Fibroblast of mammary gland (primary cell): ENCODE measurements at regions not wholly inside any gene's neighbourhood (a gene's known extent, or its start where the extent isn't known, plus 50 kb on each side); places are given as distances from the start of the nearest gene placed in this dataset.

Experiments
- DNase-seq: peaks from one replicate; pipeline ENCODE4 v3.0.0-alpha.2; 2010; ENCODE audit warnings: low read depth
- H3K4me3 ChIP-seq: 2 replicates; pipeline ENCODE4 v1.5.1; 2011; ENCODE audit warnings: low read depth, mild to moderate bottlenecking, low read length, moderate library complexity; ENCODE audit not compliant: control insufficient read depth
- TF ChIP-seq, protein P1 (sequence below): conservative IDR thresholded peaks from 2 replicates; pipeline ENCODE4 v1.5.1; 2011; ENCODE audit warnings: low read depth, low read length, inconsistent platforms; ENCODE audit not compliant: control insufficient read depth, insufficient read depth

DNA sequence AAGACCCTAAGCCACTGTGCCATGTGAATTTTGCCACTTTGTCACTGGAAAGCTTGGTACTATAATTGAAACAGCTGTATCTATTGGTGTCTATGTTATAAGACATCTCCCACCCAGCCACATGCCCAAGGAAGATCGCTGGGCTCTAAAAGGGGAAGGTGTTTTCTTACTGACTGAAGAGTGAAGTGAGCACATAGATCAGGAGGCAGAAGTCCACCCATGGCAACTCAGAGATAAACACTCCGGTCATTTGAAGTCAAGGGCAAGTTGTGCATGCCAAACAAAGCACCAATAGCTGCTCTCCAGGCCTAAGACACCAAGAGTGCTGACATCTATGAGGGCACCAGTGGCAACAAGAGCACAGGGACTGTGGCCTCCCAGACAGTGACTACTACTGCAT, 153.8 kb downstream of the KCTD12 start:
- no peak overlapping the region for H3K4me3 ChIP-seq
- TF ChIP-seq, protein P1, sequence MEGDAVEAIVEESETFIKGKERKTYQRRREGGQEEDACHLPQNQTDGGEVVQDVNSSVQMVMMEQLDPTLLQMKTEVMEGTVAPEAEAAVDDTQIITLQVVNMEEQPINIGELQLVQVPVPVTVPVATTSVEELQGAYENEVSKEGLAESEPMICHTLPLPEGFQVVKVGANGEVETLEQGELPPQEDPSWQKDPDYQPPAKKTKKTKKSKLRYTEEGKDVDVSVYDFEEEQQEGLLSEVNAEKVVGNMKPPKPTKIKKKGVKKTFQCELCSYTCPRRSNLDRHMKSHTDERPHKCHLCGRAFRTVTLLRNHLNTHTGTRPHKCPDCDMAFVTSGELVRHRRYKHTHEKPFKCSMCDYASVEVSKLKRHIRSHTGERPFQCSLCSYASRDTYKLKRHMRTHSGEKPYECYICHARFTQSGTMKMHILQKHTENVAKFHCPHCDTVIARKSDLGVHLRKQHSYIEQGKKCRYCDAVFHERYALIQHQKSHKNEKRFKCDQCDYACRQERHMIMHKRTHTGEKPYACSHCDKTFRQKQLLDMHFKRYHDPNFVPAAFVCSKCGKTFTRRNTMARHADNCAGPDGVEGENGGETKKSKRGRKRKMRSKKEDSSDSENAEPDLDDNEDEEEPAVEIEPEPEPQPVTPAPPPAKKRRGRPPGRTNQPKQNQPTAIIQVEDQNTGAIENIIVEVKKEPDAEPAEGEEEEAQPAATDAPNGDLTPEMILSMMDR, result no peak
- no peak for DNase-seq

DNA sequence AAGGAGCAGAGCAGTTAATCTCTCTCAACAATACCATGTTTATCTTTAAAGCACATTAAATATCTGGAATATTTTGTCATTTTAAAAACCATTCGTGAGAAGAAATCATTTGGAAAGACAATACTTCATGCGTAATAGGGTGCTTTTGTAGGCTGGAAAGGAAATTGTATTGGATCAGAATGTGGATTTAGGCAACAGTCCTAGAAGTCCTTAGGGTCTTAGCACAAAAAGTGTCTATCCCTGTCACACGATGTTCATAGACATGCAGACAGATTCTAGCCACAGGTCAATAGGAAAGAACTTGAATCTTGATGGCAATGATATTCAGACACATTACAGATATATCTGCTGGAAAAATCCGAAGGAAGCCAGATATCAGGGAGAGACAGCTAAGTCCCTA, 156.0 kb downstream of the KCTD12 start:
- no peak overlapping the region for H3K4me3 ChIP-seq
- DNase-seq, result no peak
- TF ChIP-seq, protein P1, result no peak

DNA sequence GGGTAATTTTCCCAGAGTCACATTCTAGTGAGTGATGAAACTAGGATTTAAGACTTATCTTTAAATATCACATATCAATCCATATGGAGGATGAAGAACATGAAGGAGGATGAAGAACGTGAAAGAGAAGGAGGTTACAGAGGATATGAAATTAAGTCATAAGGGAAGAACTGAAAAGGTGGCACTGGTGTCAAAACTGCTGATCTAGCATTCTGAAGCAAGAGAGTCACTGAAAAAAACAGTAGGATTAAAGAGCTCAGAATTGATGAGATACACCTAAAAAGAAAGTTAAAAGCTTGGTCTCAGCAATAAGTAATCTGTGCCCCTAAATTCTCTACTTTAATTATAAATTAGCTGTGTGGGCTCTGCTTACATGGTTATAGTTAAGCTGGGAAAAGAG, 156.5 kb downstream of the KCTD12 start:
- no peak overlapping the region for H3K4me3 ChIP-seq
- TF ChIP-seq, protein P1, result no peak
- no peak for DNase-seq

DNA sequence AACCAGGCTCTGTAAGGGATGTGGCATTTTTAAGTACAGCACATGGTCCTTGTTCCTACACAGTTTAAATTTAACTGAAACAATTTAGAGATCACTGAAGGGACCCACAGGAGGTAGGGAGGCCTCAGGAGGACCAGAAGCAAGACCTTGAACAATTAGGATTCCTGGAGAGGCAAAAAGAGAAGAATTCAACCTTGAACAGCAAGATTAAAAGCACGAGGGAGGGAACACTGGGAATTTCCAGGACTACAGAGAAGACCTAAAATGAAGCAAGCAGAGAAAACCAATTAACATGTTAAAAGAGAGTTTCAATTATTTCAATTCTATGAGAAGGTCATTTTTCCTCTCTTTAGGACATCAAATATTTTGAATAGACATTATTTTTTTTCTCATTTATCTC, 160.3 kb downstream of the KCTD12 start:
- no peak overlapping the region for H3K4me3 ChIP-seq
- TF ChIP-seq, protein P1, result no peak
- DNase-seq, result no peak

DNA sequence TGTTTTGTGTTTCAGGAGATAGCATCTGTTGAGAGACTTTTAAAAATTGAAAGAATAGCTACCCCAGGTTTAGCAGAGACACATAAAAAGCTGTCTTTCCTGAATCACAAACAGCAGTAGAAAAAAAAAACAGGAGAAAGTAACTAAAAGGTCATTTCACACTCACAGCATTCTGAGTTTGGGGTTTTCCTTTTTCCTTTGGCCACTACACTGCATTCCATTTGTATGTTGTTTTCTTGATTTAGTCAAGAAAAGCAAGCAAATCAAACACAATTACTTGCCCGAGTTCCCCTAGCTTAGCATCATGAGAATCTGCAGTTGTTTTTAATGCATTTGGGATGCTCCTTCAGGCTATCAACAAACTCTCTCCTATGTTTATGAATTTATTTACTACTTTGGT, 161.0 kb downstream of the KCTD12 start:
- DNase-seq, result peak; percentile 66
- TF ChIP-seq, protein P1, result no peak
- no peak overlapping the region for H3K4me3 ChIP-seq

DNA sequence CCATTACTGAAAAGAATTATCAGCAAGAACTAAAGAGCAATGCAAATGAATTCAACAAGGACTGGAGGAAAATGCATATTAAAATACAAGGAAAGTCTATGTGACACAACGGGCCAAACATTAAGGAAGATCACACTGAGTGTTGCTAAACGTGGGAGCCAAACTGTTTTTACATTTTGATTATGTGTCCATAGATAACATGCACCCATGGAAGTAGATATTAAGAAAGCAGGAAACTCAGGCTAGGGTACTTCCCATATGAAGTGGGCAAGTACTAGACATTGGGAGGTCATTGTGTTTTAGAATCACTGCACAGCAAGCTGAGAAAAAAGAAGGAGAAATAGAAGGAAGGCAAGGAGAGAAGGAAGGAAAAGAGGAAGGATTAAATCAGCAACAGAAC, 161.8 kb downstream of the KCTD12 start:
- no peak overlapping the region for H3K4me3 ChIP-seq
- DNase-seq, result no peak
- TF ChIP-seq, protein P1, result no peak

DNA sequence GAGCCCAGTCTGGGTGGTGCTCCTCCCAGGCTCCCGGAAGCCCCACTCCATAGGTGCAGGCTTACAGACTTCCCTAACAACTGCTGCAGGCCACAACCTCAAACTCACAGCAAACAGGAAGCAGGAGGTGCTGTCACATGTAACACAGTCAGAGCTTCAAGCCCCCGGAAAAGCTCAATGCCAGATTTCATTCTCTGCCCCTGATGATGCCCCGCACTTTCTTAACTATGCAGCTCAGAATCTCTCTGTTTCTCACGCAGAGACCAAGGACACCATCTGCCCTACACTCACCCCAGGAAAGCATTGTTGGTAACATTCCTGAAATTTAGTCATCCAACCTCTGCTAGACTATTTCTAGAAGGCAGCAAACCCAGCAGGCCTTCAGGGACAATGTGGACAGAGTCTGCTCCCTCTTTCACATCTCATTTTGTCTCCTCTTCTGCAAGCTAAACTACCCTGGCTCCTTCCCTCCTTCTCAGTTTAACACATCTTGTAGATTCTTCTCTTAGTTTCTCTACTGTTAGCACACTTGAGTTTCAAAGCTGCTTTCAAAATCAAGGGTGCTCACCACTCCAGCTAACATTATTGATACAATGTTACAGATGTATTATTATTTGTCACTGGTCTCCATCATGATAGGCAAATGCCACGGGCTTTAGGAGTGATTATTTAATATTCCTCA, 162.5 kb downstream of the KCTD12 start:
- TF ChIP-seq, protein P1, result no peak
- H3K4me3 ChIP-seq, result no peak overlapping the region
- peak; percentile 82 for DNase-seq
